HG02852 (cell line): ENCODE measurements at regions not wholly inside any gene's neighbourhood (a gene's known extent, or its start where the extent isn't known, plus 50 kb on each side); places are given as distances from the start of the nearest gene placed in this dataset.

ENCODE experiments used
- ATAC-seq: cut with Tn5 transposase; IDR thresholded peaks from one replicate; pipeline ENCODE4 v1.9.1; 2021; ENCODE audit warnings: mild to moderate bottlenecking, moderate library complexity; ENCODE audit not compliant: unreplicated experiment

DNA sequence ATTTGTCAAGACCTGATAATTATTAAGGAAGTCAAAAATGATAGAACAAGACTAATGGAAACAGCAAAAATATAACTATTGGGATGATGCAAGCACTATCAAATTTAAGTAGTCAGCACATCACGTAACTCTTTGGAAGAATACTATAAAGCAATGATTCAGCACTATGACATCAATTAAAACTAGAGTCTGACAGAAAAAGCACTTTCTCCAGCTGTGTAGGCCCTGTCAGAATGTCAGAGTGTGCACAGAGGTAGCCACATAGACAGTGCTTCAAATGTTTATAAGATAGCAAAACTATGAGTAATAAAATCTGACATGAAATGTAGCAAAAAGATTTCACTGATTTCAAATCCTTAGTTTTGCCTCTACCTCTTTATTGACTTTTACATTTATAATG is 1226.6 kb upstream of the ADGRL3 start:
- ATAC-seq, result no peak

DNA sequence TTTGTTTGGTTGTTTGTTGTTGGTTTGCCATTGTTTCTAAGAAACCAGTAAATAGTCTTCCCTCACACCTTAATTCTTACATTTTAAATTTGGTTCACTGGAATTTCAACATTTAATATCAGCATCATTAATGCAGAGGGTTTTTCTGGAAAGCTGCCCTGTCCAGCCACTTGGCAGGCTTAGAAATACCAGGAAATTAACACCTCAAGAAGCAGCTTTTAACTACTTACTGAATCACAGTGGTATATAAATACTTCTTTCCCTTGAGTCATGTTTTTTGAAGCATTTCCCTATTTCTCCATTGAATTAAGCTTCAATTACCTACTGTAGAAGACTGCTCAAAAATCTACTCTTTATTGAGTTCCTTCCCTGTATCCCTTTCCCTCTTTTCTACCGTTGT is 1221.1 kb upstream of the ADGRL3 start:
- no peak for ATAC-seq

DNA sequence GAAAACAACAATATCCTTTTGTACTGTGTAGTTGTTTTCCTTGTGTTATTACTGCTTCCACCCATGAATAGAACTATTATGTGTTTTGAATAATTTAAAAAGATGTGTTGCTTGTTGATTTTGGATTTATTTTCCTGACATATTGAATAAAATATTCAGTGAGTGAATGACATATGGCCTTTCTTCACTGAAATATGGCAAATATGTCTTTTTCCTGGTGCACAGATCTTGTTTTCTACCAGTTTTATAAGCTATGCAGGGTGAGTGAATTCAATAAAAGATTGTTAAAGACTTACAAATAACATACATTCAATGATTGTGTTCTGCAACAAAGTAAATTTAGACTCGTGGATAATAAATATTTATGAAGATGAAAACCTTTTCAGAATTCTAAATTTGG is 1216.3 kb upstream of the ADGRL3 start:
- ATAC-seq, result no peak

DNA sequence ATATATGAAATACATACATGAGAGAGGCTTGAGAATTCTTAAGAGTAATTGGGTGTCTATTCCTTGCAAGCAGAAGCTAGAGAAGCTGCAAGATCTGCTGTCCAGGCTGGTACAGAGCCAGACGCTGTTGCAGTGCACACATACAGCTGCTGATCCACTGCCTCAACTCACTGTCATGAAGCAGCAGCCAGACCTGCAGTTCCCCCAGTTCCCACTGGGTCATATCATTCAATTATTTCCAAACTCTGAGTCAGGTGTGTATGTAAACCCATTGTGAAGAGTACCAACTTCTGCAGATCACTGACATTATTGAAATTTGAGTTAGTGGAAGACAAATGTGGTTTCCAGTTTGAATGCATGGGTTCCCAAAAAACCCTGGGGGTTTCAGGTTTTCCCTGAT is 1212.8 kb upstream of the ADGRL3 start:
- ATAC-seq, result no peak

DNA sequence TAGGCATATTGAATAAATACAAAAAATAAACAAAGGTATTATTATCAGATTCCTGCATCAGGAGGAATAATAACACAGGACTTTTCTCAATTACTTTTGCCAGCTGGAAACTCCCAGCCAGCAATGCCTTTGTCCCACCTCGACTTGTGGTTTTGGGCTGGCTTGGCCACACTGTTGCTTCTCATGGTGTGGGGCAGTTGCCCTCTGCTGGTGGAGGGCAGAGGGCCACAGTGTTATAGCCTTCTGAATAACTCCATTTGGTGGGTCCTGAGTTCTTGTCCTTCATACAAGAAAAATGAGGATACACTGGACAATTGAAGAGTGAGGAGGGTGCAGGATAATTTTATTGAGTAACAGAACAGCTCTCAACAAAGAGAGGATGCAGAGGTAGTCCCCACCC is 1206.0 kb upstream of the ADGRL3 start:
- ATAC-seq, result no peak

DNA sequence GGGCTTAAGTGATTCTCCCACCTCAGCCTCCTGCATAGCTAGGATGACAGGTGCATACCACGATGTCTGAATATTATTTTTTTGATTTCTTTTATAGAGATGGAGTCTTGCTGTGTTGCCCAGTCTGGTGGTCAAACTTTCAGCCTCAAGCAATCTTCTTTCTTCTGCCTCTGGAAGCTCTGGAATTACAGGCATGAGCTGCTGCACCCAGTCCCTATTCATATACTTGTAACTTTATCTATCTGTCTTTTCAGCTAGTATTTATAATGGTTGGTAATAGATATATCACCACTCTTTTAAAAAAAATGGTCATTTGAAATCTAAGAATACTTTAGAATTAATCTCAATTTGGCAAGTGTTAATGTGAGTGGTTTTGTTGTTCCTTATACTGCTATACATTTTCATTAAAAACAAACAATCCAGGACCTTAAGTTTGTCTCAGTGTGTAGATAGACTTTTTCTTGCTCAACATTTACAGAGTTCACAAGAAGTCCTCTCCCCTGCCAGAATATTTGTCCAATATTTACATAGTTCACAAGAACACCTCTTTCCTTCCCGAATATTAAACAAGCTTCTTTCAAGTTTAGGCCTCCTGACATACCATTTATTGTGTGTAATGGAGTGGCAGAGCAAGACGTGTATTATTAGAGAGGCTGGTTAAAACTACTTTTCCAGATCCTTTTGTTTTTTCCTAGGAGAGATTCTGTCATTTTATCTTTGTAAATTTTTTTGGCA is 1197.4 kb upstream of the ADGRL3 start:
- no peak for ATAC-seq

DNA sequence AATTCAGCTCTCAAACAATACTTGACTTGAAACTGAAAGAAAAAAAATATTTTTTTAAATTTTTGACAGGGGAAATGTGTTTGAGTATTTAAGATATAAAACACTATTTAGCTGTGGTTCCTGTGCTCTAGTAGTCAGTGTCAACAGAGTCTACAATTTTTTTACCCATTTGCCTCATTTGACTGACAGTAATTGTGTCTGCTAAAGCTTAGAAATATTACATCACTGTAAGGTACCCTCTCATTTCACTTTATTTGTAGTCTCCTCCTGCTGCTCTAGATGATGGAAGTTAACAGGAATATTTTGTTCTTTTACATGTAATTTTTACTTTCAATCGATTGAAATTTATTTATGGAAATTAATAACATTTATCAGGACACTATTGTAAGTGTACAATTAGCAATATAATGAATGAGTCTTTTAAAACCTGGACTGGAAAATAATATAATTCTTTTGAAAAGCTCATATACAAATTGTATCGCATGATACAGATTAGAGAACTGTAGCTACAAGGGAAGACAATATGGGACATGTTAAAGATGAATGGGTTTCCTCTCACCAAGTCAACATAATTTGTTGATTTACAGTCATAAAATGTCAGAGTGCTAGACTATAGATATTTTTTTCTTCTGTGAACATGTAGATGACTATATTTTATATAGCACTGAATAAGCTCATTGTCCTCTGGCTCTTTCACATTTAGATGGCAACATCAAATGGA is 1186.5 kb upstream of the ADGRL3 start:
- no peak for ATAC-seq

DNA sequence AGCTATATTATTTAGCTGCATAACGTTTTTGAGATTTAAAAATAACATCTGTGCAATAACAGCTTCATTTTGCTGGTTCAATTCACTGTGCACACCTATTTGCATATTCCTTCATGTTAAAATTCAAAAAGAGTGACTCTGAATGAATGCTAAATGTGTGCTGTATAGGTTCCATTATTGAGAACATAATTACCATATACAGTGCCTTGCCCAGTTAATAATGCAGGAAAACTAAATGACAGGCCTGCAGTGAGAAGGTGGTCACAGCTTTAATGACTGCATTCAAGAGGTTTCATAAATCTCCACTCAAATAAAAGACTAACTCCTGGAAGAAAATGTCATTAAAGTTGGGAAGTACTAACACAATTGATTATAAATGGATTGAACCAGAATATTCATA is 1183.2 kb upstream of the ADGRL3 start:
- ATAC-seq, result no peak

DNA sequence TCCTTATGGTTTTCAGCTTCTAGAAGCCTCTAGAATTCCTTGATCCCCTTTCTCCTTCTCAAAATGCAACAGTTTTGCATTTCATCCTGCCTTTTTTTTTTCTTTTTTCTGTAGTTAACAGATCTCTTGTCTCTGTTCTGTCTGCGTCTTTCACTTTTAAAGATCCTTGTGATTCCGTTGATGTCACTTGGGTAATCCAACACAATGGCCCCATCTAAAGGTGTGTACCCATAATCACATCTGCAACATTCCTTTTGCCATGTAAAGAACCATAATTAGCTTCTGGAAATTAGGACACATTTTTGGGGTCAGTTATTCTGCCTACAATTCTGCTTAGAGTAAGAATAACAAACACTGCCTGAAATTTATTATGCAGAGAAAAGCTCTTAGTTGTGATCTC is 1180.9 kb upstream of the ADGRL3 start:
- ATAC-seq, result no peak

DNA sequence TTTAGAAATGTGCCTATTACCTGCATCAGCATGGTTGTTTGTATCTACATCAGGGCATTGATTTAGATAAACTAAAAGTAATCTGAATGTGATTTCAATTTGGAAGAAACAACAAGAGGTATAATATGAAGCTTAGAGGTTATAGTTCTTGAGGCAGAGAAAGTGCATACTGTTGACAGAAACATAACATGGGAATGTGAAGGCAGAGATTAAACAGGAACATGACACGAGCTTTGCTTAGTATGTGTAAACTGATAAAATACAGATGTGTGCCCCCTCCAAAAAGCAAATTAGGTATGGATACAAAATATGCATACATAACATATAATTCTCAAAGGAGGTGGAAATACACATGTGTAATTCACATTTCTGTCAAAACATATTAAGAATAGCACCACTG is 1180.2 kb upstream of the ADGRL3 start:
- ATAC-seq, result no peak

DNA sequence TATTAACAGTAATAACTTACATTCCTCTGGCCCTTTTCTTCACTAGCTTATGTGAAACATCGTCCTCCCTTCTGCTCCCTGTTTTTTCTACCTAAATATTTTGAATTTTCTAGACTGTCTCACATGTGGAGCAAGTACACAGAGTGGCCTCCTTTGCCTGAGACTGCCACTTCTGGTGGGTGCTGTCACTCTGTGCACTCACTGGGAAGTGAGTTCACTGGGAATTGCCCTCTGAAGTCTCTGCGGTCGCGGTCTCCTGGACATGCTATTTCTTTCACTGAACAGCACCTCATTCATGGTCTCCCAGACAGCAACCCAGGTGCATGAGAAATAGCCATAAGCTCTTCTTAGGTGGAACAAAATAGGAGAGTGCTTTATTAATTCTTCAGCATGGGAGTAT is 1179.7 kb upstream of the ADGRL3 start:
- no peak for ATAC-seq

DNA sequence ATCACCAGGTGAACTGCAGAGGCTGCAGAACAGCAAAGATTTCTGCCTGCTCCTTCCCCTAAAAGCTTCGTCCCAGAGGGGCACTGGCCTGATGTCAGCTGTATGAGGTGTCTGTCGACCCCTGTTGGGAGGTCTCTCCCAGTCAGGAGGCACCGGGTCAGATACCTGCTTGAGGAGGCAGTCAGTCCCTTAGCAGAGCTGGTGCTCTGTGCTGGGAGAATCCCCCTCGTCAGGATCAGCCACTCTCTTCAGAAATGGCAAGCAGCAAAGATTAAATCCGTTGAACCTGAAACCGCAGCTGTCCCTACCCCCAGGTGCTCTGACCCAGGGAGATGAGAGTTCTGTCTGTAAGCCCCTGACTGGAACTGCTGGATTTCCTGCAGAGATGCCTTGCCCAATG is 1166.3 kb upstream of the ADGRL3 start:
- no peak for ATAC-seq

DNA sequence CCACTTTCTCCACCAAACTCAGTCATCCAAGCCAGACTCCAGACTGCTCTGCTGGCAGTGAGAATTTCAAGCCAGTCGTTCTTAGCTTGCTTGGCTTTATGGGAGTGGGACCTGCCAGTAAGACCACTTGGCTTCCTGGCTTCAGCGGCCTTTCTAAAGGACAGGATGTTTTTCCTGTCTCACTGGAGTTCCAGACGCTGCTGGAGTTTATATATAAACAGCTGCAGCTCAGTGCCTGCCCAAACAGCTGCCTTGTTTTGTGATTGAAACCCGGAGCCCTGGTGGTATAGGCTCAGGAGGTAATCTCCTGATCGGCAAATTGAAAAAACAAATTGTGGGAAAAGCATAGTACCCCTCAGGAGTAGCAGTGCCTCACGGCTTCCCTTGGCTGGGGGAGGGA is 1165.8 kb upstream of the ADGRL3 start:
- no peak for ATAC-seq

DNA sequence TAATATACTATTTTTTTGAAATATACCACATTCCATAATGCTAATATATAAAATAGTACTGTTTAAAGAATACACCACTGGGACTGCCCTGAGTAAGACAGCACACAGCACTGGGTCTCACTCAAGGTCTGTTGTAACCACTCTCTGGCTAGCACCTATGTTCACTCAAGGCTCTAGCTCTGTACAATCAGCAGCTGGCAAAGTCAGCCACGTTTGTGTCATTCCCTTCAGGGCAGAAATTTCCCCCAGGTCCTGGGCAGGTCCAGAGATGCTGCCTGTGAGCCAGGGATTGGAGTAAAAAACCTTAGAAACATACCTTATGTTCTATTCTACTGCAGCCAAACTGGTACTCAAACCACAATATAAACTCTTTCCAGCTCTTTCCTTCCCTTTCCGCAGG is 1160.2 kb upstream of the ADGRL3 start:
- no peak for ATAC-seq

DNA sequence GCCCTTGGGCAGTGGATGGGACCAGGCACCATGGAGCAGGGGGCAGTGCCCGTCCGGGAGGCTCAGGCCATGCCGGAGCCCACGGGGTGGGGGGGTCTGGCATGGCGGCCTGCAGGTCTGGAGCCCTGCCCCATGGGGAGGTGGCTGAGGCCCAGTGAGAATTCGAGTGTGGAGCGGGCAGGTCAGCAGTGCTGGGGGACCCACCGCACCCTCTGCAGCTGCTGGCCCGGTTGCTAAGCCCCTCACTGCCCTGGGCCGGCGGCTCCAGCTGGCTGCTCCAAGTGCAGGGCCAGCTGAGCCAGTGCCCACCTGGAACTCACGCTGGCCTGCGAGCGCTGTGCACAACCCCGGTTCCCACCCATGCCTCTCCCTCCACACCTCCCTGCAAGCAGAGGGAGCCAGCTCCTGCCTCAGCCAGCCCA is 1157.9 kb upstream of the ADGRL3 start:
- no peak for ATAC-seq

DNA sequence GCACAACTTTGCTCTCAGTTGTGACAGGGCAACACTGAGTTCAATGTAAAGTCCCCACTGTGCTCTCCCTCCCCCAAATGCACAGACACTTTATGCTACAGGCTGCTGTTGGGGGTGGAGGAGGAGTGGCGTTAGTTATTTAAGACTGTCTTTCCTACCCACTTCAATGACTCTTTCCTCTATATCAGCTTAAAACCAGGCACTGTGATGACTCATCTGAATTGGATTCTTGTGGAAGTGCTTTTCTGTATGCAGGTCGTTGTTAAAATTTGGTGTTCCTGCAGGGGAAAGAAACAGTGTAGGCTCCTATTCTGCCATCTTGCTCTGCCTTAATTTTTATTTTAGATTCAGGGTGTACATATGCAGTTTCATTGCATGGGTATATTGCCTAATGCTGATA is 1157.2 kb upstream of the ADGRL3 start:
- ATAC-seq, result no peak

DNA sequence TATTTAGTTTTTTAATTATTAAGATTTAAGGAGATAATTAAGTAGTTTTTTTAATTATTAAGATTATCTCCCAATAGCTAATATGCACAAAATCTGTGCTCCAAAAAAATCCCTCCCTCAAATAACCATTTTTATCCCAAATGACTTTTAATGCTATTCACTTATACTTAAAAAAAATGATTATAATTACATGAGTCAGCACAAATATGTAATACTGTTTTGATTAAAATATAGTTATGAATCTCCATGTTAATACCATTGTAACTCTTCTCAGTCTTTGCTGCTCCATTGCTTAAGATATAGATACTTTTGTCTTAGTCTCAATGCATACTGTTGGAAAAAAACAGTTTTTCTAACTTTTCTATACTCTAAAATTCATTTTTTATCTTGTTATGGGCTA is 1121.1 kb upstream of the ADGRL3 start:
- no peak for ATAC-seq

DNA sequence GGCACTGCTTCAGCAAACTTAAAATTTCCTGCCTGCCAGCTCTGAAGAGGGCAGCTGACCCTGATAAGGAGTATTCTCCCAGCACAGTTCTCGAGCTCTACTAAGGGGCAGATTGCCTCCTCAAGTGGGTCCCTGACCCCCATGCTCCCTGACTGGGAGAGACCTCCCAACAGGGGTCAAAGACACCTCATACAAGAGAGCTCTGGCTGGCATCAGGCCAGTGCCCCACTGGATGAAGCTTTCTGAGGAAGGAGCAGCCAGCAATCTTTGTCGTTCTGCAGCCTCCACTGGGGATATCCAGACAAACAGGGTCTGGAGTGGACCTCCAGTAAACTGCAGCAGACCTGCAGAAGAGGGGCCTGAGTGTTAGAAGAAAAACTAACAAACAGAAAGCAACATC is 1118.3 kb upstream of the ADGRL3 start:
- no peak for ATAC-seq

DNA sequence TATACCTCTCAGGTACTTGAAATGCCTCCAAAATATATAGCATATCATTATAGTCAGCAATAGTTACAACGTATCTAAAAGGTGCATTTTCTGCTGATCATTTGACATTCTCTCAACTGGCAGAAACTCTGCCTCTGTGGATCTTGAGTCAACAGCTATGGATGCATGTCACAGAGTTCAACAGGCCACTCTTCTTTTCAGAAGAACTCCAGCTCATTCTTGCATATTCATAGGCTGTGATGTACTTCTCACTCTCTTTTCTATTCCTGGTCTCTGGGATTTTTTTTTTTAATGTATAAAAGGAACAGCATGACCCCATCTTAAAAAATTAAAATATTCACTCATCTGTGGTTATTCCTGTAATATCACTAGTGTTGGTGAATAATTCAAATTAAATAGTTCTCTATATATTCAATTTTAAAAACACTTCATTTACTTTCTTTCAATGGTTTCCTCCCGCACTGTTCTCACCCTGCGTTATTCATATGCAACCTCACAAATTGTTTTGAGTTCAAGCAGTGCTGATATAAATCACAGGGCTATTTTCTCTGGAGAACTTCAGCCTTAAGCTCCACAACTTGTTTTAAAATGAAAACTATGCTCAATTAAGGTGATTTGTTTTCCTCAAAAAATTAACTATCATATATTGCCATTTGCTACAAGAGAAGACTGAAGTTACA is 1111.2 kb upstream of the ADGRL3 start:
- ATAC-seq, result no peak

DNA sequence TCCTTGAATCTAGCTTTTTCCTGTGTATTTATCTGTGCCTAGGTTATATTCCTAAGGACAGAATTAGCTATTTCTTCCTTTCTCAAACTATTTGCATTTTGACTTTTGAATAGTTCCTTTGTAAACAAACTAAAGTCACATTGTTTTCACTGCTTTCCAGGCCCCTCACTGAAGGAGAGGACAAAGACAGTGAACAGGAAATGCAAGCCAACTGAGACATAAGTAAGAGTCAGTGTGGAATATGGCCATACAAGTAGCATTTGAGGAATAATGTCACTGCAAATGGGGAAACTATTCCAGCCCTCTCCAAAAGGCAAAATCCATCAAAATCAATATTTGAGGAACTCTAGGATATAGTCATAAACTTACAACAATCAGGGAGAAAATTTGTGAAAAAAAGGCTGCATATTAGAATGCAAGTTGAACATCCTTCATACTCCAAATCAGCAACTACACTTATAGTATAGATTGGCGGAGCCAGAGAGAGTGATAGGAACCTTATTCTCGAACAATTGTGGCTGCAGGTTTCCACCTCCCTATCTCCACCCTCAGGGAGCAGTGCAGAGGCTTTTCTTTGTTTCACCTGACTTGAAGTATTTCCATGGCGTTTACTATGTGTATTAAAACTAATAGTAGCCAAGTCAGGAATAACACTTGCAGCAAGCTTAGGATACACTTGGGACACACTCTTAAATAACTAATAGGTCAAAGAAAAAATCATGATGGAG is 1110.4 kb upstream of the ADGRL3 start:
- no peak for ATAC-seq

DNA sequence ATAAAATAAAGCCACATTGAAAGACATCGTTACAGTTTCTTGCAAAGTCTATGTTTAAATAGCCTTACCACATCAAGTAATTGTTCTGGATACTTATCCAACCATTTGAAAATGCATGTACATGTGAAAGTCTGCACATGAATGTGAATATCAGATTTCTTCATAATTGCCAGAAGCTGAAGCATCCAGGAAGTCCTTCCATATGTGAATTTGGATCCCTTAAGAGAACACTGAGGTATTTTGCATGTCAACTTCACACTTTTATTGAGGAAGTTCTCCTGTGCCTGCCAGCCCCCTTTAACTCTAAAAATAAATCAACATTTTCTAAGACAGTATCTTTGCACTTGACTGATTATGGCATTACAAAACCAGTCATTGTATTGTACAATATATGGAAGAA is 1103.5 kb upstream of the ADGRL3 start:
- ATAC-seq, result no peak

DNA sequence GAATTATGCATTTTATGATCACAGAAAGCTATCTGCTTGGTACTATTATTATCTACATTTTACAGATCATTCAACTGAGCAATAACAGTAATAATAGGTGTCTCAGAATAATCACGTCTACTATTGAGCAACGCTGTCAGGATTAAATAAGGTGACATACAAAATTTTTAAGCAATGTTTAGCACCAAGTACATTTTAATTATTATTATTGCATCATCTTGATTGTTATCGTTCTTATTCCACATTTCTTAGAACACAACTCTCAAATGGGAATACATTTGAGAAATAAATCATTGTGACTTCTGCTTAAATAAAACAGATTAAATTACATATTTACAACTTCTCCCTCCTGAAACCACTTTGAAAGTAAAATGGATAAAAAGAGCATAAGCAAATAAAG is 1083.5 kb upstream of the ADGRL3 start:
- ATAC-seq, result no peak
